ENCODE measurements at regions not wholly inside any gene's neighbourhood (a gene's known extent, or its start where the extent isn't known, plus 50 kb on each side); places are given as distances from the start of the nearest gene placed in this dataset.

- Histone ChIP-seq H2AFZ (ENCODE audit: low read depth, low read length, severe bottlenecking) (no peak overlapping the region), H3K27ac (ENCODE audit: low read depth, low read length) (no peak overlapping the region), H4K20me1 (ENCODE audit: low read depth, low read length) (no peaks in the 10 kb centered on the region), H3K9me3 (ENCODE audit: insufficient read depth, low read length) (no peaks in the 10 kb centered on the region), H3K36me3 (ENCODE audit: low read length) (no peaks in the 10 kb centered on the region), H3K9me2 (replicated peaks; ENCODE audit: insufficient read depth, low read length) (no peaks in the 10 kb centered on the region), H3K27me3 (ENCODE audit: low read length) (no peaks in the 10 kb centered on the region), H3K4me2 (ENCODE audit: low read depth, low read length, poor library complexity, severe bottlenecking) (no peak overlapping the region), H3F3A (ENCODE audit: insufficient read depth) (no peaks in the 10 kb centered on the region), H3K9ac (ENCODE audit: low read length) (no peak overlapping the region), H3K79me2 (ENCODE audit: insufficient read depth, low read length) (no peaks in the 10 kb centered on the region), H3K4me3 (ENCODE audit: insufficient read depth, low read length, poor library complexity, severe bottlenecking) (no peak overlapping the region)
- TF ChIP-seq EZH2phosphoT487 (conservative IDR thresholded peaks at IDR 0.05; ENCODE audit: low read length) = no peak
- TF ChIP-seq CTCF (IDR thresholded peaks at IDR 0.05; ENCODE audit: insufficient read depth, low read length, poor library complexity, severe bottlenecking) = no peak
These were observed 239.9 kb upstream of the ATP2B1 start for GRCh38 chr12:89948271-89949175.

GRCh38 chr12:89947437-89948270, 239.0 kb upstream of the ATP2B1 start:
- TF ChIP-seq EZH2phosphoT487 (conservative IDR thresholded peaks at IDR 0.05; ENCODE audit: low read length) (no peak), CTCF (IDR thresholded peaks at IDR 0.05; ENCODE audit: insufficient read depth, low read length, poor library complexity, severe bottlenecking) (no peak)
- Histone ChIP-seq H3K9ac (ENCODE audit: low read length) (no peak overlapping the region), H3K27me3 (ENCODE audit: low read length) (no peaks in the 10 kb centered on the region), H3K36me3 (ENCODE audit: low read length) (no peaks in the 10 kb centered on the region), H3K4me3 (ENCODE audit: insufficient read depth, low read length, poor library complexity, severe bottlenecking) (no peak overlapping the region), H2AFZ (ENCODE audit: low read depth, low read length, severe bottlenecking) (no peak overlapping the region), H3K9me3 (ENCODE audit: insufficient read depth, low read length) (no peaks in the 10 kb centered on the region), H3K4me2 (ENCODE audit: low read depth, low read length, poor library complexity, severe bottlenecking) (no peak overlapping the region), H3K9me2 (replicated peaks; ENCODE audit: insufficient read depth, low read length) (no peaks in the 10 kb centered on the region), H3K27ac (ENCODE audit: low read depth, low read length) (no peak overlapping the region), H3K79me2 (ENCODE audit: insufficient read depth, low read length) (no peaks in the 10 kb centered on the region), H4K20me1 (ENCODE audit: low read depth, low read length) (no peaks in the 10 kb centered on the region), H3F3A (ENCODE audit: insufficient read depth) (no peaks in the 10 kb centered on the region)

DNA sequence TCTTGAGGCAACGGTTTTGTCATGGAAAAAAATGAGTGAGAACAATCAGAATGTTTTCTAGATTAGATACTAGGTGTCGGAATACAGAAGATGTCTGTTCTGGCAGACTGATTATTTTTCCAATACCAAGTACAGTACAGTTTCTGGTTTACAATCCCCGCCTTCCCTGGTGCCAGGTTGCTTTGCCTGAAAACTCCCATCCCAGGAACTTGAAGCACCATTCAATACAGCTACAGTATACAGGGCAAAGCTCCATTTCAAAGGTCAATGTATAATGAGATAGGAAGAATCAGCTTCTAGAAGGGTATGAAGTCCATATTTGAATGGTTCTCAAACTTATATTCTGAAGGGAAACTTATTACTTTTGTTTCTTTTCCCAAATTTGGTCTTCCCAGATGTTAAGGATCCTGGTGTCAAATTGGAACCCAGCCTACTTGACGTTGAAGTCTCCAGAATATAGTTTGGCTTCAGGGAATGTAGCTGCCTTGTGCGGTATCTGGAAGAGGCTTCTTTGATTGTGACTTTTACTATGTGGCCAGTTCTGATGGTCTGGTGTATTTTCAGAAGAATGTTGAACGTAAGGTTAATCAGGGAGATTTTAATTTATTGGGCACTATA, 238.0 kb upstream of the ATP2B1 start:
- Histone ChIP-seq H3K79me2 (ENCODE audit: insufficient read depth, low read length) (no peaks in the 10 kb centered on the region), H3K36me3 (ENCODE audit: low read length) (no peaks in the 10 kb centered on the region)

More for the DNA sequence above, 238.0 kb upstream of the ATP2B1 start:
- Histone ChIP-seq H3K9ac (ENCODE audit: low read length) (no peak overlapping the region), H3K4me2 (ENCODE audit: low read depth, low read length, poor library complexity, severe bottlenecking) (no peak overlapping the region), H3K27ac (ENCODE audit: low read depth, low read length) (no peak overlapping the region), H3K9me2 (replicated peaks; ENCODE audit: insufficient read depth, low read length) (no peaks in the 10 kb centered on the region), H3K27me3 (ENCODE audit: low read length) (no peaks in the 10 kb centered on the region), H4K20me1 (ENCODE audit: low read depth, low read length) (no peaks in the 10 kb centered on the region), H3K9me3 (ENCODE audit: insufficient read depth, low read length) (no peaks in the 10 kb centered on the region), H3F3A (ENCODE audit: insufficient read depth) (no peaks in the 10 kb centered on the region), H3K4me3 (ENCODE audit: insufficient read depth, low read length, poor library complexity, severe bottlenecking) (no peak overlapping the region), H2AFZ (ENCODE audit: low read depth, low read length, severe bottlenecking) (no peak overlapping the region)
- no peak for TF ChIP-seq CTCF (IDR thresholded peaks at IDR 0.05; ENCODE audit: insufficient read depth, low read length, poor library complexity, severe bottlenecking)
- TF ChIP-seq EZH2phosphoT487 (conservative IDR thresholded peaks at IDR 0.05; ENCODE audit: low read length) = no peak
